ENCODE measurements at regions not wholly inside any gene's neighbourhood (a gene's known extent, or its start where the extent isn't known, plus 50 kb on each side); places are given as distances from the start of the nearest gene placed in this dataset.

DNA sequence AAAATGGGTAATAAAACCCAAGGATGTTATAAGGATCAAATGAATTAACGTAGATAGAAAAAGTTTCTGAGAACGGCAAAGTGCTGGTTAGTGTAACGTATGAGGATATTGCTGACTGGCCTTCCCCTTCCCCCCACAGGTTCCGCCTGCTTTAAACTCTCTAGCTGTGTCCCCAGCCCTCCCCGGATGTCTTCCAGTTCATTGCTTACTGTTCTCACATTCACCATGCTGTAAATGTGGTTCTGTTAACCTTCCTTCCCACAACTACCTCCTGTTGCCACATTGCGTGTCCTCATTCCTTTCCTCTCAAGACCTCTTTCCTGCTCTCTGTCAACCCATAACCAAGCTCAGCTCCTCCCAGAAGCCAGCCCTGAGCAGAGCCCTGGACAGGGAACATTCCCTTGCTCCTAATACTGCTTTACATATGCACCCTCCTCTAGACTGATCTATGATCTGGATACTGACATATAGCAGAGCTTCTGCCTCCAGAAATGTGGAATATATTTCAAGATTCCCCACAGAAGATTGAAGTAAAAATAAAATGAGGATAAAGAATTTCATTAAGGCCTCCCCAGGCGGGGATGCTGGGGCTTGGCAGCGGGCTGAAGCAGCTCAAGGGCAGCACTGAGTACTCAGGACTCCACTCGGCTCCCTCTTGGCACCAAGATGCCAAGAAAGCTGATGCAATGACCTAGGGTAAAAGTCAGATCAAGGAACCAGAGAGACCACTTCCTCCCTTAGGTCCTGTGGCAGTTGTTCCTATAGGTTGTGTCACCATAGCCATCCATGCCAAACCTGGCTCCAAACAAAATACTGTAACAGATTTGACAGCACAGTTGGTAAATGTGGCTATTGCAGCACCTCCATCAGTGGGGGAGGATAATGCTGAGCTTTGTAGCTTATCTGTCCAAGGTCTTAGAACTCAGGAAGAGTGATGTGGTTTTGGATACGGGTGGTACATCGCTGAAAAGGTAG, 136.4 kb upstream of the PIK3C3 start:
- Histone ChIP-seq H3K27ac (no peak overlapping the region), H3K27me3 (no peaks in the 10 kb centered on the region), H3K4me1 (no peaks in the 10 kb centered on the region), H3K9me3 (no peaks in the 10 kb centered on the region), H3K36me3 (no peaks in the 10 kb centered on the region), H3K4me3 (no peak overlapping the region)
- no peak for DNase-seq
- TF ChIP-seq, protein P1, sequence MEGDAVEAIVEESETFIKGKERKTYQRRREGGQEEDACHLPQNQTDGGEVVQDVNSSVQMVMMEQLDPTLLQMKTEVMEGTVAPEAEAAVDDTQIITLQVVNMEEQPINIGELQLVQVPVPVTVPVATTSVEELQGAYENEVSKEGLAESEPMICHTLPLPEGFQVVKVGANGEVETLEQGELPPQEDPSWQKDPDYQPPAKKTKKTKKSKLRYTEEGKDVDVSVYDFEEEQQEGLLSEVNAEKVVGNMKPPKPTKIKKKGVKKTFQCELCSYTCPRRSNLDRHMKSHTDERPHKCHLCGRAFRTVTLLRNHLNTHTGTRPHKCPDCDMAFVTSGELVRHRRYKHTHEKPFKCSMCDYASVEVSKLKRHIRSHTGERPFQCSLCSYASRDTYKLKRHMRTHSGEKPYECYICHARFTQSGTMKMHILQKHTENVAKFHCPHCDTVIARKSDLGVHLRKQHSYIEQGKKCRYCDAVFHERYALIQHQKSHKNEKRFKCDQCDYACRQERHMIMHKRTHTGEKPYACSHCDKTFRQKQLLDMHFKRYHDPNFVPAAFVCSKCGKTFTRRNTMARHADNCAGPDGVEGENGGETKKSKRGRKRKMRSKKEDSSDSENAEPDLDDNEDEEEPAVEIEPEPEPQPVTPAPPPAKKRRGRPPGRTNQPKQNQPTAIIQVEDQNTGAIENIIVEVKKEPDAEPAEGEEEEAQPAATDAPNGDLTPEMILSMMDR (IDR thresholded peaks at IDR 0.05) = no peak
- intact Hi-C loops (cut with DNase I) = no loop called here
- WGBS, 2 donors = 75 to 82% methylated on average over 11 of the region's 11 CpGs

- TF ChIP-seq EP300 (IDR thresholded peaks at IDR 0.05) (no peak), POLR2AphosphoS5 (IDR thresholded peaks at IDR 0.05) (no peak), POLR2A (IDR thresholded peaks at IDR 0.05) (no peak)
- TF ChIP-seq, protein P1 (IDR thresholded peaks at IDR 0.05) = no peak
- 58% methylated on average over 2 of the region's 2 CpGs for WGBS, 2 donors
- no peaks in the 10 kb centered on the region for H3K36me3 ChIP-seq
- H3K9me3 ChIP-seq = no peaks in the 10 kb centered on the region
- no peaks in the 10 kb centered on the region for H3K4me1 ChIP-seq
- no peak overlapping the region for H3K4me3 ChIP-seq
- intact Hi-C loops (cut with DNase I) = no loop called here
- no peak for DNase-seq
- H3K27ac ChIP-seq = no peak overlapping the region
- no peaks in the 10 kb centered on the region for H3K27me3 ChIP-seq
Observed at GRCh38 chr18:41814651-41815050, 140.4 kb upstream of the PIK3C3 start.

GRCh38 chr18:41809652-41810051, 145.4 kb upstream of the PIK3C3 start:
- 53 to 65% methylated on average over 2 of the region's 2 CpGs for WGBS, 2 donors
- TF ChIP-seq POLR2AphosphoS5 (IDR thresholded peaks at IDR 0.05) (no peak), POLR2A (IDR thresholded peaks at IDR 0.05) (no peak), EP300 (IDR thresholded peaks at IDR 0.05) (no peak)
- TF ChIP-seq, protein P1 (IDR thresholded peaks at IDR 0.05) = no peak
- intact Hi-C loops (cut with DNase I) = no loop called here
- Histone ChIP-seq H3K36me3 (no peaks in the 10 kb centered on the region), H3K9me3 (no peaks in the 10 kb centered on the region), H3K4me3 (no peak overlapping the region), H3K4me1 (no peaks in the 10 kb centered on the region), H3K27me3 (no peaks in the 10 kb centered on the region), H3K27ac (no peak overlapping the region)
- DNase-seq = no peak

GRCh38 chr18:41805341-41805740, 149.7 kb upstream of the PIK3C3 start:
- Histone ChIP-seq H3K4me3 (no peak overlapping the region), H3K27ac (no peak overlapping the region), H3K36me3 (no peaks in the 10 kb centered on the region), H3K27me3 (no peaks in the 10 kb centered on the region), H3K4me1 (no peaks in the 10 kb centered on the region), H3K9me3 (no peaks in the 10 kb centered on the region)
- DNase-seq = no peak
- WGBS, 2 donors = 75 to 80% methylated on average over 3 of the region's 3 CpGs
- no peak for TF ChIP-seq POLR2AphosphoS5 (IDR thresholded peaks at IDR 0.05)
- TF ChIP-seq POLR2A (IDR thresholded peaks at IDR 0.05) = no peak
- no peak for TF ChIP-seq EP300 (IDR thresholded peaks at IDR 0.05)
- TF ChIP-seq, protein P1 (IDR thresholded peaks at IDR 0.05) = no peak
- intact Hi-C loops (cut with DNase I) = no loop called here

All from sigmoid colon (tissue), 6 donors.